Stimulated activated CD4-positive, alpha-beta T cell treated with anti-CD3 and anti-CD28 coated beads, Interleukin-2, amount 100 ng/mL, for 4 hours (primary cell): ENCODE measurements at regions not wholly inside any gene's neighbourhood (a gene's known extent, or its start where the extent isn't known, plus 50 kb on each side); places are given as distances from the start of the nearest gene placed in this dataset.

Experiments
- DNase-seq: peaks from one replicate; pipeline ENCODE4 v3.0.0-alpha.2; 2020; ENCODE audit warnings: low read depth

DNA sequence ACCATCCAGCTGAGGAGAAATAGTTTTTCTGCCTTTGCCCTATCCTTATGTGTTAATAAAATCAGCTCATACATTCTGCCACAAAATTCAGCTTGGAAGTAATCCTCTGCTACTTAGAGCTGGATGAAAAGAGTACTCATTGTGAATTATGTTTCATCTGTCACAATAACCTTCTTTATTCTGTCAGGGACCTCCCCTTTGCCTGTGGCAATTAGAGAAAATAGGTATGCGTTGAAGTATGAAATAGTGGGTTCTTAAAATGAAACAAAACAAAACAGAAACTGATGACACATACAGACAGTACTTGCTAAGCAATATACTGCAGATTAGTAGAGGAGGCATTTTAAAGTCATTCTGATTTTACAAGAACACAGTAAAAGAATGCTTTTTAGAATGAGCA, 578.5 kb downstream of the USP25 start:
- DNase-seq = no peak

DNA sequence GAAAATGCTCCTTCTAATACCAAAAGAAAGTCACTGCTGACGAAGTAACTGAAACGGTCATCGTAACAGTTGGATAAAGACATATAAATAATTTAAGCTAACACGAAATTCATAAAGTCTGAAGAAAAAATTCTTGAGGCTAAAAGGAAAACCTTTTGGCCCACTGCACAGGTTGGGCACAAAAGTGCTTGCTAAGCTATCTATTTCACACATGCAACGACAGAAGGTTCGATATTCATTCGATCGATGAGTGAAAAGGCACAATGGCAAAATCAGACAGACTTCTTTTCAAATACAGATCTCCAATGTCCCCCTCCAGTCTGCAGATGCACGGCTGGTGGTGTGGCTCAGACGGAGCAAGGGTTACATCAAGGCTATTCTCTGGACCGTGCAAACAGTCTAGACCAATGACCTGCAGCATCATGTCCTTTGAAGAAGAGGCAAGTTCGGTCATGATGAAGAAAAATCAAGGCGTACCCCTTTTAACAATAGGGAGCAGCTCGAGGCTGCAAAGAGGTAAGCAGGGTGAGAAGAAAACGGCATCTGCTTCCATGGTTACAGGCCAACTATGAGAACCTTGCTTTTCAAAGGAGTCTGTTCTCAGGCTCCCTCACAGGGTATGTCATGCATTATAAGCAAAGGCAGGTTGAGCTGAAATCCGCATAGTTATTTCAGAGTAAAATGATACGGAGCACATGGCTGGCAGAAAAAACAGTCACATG, 579.6 kb downstream of the USP25 start:
- no peak for DNase-seq

DNA sequence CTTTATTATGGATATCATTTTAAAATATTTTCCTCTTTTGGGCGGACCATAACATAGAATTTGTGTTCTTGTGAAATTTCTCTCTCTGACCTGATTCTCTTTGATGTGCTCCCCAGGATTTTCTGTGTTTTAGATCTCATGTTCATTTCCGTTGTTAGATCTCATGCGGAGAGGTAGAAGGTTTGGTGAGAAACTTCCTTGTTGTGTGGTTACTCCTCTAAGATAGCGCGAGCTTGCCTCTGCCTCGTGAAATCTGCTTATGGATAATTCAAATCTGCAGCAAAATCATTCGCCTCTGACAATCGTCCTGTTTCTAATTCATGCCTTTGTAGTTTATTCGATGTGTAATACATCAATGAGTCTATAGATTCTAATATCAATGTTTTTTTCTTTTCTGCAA, 580.4 kb downstream of the USP25 start:
- no peak for DNase-seq

DNA sequence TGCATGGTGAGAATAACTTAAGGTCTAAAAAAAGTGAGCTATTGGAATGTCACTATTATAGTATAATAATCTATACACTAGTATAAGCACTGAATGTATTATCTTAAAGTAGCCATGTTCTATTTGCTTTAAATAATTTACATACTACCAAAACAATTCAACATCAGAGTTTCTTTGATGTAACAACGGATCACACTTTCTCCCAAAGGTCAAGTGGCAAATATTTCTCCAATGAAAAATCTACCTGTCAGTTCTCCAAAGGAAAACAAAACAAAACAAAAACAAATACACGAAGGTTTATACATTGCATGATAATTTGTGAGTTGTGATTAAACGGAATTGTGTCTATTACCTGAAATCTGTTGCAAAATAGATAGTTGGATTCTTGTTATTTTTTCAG, 581.4 kb downstream of the USP25 start:
- DNase-seq = no peak

DNA sequence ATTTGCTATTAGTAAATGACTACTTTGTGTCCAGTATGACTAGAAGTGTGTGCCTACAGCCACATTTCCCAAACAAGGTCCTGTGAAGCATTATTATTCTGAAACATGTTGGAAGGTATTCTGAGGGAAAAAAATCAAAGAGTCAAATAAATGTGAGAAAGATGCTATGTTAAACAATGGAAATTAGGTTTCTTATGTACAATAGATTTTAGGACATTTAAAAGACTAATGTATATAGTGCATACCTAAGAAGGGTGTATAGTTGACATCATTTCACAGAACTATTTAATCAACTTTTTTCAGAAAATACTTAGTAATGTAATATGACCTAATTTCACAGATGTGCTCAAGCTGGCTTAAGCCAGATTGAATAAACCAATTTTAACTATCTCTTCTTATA, 582.5 kb downstream of the USP25 start:
- no peak for DNase-seq

DNA sequence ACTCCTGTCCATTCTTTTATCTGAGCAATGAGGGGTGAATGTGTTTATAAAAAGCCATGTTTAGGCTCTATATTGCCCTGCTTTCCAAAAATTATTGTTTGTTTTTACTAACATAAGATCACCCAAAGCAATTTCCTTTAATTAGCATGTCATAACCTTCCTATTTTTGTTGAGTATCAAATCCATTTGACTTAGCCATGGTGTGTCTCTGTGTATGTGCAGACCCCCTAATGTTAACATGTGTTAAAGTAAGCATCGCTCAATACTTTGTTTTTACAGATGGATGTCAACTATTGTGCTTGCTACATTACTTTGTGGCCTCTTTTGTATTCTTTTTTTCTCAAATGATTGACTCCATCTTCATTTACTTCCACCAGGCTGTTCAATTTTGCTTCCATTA, 585.4 kb downstream of the USP25 start:
- no peak for DNase-seq

DNA sequence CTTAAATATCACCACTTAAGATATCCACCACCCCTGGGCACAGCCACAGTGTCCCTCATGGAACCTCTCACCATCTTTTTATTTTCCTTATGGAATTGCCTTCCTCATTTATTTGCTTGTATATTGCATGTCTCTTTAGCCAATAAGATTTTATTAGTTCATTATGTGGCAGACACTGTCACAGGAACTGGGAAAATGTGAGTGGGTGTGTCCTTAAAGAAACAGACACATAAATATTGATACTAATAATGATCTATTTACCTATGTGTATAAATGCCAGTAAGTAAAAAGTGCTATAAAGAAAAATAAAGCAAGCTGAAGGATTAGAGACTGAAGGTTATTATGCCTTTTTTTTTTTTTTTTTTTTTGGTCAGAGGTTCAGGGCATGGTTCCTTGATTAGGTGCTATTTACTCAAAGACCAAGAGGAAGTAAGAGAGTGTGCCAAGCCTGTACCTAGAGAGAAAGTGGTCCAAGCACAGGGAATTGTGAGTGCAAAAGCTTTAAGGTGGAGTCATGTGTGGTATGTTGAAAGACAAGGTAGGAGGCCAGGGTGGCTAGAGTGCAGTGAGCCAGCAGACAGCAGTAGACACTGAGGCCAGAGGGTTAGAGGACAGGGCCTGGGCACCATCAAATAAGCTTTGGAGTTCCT, 589.0 kb downstream of the USP25 start:
- no peak for DNase-seq

DNA sequence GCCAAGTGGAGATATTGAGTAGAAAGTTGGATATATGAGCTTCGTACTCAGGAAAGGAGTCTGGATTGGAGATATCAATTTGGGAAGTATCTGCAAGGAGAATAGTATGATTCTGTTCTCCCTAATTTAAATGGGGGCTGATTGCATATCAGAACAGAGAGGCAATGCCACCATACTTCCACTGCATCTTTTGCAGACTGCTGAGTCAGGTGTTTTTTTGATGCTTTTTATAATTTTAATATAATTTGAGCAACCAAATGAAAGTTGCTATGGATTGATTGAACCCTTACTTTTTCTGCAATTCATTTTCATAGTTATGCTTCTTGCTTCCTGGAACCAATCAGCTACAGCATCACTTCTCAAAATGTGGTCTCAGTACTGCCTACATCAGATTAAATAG, 590.3 kb downstream of the USP25 start:
- DNase-seq = no peak

DNA sequence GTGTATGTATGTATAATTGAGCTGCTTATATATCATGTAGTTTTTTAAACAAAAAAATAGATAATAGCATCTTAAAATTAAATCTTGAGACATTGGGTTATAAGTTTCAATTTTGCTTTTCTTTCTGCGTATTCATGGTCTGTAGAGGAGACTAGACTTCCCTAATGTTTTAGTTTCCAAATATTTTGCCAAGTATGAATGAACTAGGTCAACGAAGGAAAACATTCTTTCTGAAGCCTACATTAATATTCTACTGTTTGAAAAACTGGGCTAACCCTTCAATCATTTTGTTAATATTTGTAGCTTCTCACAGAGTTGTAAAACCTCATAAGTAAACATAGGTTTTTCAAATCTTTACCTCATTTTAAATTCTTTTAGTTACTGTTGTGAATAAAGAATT, 592.7 kb downstream of the USP25 start:
- no peak for DNase-seq

DNA sequence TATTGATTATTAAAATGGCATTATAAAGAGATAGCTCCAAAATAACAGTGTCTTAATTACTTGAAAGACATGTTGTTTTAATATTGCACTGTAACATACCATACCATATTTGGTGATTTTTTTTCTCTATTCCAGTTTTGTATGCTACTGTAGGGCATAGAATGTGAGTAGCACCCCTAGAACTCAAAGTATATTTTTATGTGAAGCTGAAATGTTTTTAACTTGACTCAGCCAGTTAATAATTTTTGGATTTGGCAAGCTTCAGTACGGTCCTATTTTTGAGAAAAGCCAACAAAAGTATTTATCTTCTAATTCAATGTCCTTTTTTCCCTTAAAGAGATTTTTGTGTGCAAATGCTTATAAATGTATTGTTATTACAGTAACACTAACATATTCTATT, 593.8 kb downstream of the USP25 start:
- DNase-seq = no peak

DNA sequence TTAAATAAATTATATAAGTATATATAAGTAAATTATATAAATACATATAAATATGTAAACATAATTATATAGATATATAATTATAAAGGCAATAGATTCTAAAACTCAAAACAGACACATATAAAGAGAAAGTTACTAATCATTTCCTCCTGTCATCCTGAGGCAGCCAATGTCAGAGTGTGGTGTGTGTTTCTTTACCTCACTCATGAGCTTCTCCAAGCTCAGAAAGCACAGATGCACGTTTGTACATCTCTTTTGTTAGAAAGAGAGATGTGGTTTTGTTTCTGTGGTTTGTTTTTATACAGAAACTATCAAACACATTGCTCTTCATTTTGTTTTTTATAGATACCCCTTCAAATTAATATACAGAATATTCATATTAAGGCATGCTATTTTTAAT, 594.8 kb downstream of the USP25 start:
- DNase-seq = no peak

DNA sequence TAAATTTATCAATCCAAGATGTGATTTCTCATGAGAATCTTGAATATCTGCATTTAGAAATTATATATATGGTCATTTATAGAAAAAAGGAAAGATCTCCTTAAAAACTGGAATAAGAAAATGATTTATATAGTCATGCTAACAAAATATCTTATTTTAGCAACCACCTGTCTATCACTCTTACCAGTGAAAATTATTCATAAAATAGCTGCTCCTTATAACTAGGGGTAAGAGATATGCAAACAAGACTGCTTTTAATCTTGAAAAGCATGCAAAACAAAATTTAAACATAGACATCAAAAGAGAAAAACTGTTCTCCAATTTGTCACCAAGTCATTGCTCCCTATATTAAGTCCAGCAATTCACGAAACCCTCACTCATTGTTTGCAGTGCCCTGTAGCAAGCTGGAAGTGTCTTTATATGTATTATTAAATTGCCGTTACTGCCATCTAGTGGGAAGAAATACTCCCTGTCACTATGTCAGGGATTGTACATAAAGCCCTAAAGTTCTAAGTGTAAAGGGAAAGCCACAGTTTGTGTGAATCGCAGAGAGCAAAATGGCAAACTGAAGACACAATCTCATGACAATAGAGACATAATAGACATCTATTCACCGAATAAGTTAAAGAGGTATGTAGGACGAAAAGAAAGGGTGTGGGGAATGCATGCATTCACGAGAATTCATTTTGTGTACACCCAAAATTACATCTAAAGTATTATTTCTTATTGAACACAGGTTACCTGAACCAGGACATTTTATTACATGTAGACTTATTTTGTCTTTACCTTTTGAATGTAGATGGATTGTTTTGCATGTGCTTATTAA, 600.5 kb downstream of the USP25 start:
- DNase-seq = no peak

DNA sequence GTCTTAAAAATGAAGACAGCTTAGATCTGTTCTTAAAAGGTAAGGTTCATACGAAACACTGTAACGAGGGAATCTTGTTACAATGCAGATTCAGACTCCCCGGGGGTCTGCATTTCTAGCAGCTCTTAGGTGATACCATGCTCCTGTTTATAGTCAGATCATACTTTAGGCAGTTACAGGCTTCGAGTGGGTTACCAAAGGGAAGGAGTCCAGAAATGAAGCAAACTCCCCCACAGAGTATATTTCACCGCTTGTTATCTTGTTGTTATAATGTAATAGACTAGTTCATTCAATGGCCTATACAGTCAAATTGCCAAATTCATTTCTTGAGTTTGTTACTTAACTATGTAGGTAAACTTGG, 601.1 kb downstream of the USP25 start:
- DNase-seq = no peak

DNA sequence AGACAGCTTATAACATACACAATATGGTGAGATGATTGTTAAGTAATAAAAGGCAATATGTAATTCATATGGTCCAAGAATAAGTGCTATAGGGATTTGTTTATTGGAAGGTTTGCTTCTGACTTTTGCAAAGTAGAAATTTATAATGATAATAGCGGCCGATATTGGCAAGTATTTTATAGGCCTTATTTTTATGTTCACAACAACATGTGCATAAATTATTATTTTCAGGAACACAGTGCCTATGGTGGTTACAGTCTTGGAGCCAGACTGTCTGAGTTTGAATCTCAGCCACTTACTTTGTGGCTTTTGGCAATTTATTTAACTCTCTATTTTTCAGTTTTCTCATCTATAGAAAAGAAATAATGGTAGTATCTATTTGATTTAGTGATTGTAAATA, 607.5 kb downstream of the USP25 start:
- DNase-seq = no peak

DNA sequence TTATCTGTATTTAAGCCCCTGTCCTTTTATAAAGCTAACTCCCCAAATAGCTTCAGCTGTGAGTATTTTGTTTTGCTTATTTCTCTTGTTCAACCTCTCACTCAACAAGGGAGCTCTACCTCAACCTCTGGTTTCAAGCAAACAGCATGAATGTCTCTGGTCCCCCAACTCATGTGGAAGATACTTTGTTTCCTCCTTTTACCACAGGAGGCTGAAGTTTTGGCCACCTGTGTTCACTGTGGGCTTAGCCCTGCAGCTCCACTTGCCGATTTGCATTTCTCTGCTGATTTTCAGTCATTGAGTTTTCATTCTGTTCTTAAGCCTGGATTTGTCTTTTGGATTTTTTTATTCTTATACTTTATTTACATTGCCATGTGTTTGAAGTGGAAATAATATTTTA, 613.1 kb downstream of the USP25 start:
- DNase-seq = no peak

DNA sequence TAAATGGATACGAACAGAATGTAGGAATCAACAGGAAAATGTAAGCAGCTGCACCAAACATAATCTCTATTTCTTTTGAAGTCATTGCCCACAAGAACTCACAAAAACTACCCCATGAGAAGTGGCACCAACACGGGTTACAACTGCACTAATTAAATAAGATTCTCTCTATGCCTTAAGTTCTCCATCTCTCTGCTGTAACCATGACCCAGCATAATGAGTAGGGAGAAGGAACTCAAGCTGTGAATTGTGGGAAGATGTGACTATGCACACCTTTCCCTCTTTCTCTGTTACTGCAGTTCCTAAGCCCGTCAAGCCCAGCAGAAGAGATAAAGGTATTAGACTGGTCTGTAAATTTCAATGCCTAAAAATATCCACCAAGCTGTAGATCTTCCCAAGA, 614.0 kb downstream of the USP25 start:
- no peak for DNase-seq

DNA sequence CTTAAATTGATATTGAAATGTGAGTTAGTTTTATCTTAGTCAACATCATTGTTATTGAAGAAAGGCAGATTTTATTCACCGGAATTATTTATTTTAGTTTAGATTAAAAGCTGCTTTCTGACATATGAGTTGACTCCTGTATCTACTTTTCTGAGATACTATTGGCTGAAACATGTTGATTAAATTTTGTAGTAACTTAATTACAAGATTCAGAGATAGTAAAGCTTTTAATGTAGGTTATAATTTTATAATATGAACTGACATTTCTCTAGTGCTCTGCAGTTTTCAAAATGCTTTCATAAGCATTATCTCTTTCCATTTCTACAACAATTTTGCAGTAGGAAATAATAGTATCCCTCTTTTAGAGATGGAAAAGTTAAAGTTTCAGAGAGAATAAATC, 616.0 kb downstream of the USP25 start:
- no peak for DNase-seq

DNA sequence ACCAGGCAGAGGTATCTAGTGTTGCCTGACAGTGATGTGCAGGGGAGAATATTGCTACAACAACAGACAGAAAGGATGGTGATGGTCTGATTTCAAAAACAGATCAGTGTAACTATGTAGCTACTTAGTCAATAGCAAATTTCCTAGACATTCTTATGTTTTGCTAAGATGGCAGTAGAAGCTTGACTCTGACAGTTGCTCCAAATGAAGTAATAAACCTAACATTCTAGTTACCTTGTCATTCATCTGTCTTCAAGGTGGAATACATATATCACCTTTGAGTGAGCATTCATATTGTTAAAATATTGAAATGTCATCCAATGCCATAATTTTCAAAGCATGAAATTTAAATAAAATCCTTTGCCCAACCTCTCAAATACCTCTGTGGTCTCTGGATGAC, 617.4 kb downstream of the USP25 start:
- no peak for DNase-seq

DNA sequence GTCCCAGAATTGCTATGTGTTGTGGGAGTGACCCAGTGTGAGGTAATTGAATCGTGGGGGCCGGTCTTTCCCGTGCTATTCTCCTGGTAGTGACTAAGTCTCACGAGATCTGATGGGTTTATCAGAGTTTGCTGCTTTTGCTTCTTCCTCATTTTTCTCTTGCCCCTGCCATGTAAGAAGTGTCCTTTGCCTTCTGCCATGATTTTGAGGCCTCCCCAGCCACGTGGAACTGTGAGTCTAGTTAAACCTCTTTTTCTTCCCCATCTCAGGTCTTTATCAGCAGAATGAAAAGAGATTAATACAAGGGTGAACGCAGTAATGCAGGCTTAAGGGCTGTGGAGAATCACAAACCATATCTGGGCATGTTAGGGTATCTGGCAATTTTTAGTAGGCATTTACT, 624.0 kb downstream of the USP25 start:
- no peak for DNase-seq

DNA sequence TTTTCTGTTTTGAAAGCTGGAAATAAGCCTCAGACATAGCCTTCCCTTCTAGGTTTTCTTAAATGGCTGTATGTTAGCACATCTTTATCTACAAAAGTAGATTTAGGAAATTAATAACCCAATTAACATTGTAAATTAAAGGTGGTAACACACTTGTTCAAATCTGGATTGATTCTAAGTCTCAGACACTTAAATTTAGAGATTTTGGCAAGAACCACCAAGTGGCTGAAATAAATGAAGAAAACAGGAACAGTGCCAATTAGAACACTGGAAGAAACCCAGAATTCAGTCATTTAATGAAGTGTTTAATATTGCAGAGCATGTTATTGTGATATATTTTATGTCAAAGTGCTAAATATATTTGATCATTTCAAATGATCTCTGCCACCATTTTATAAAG, 628.2 kb downstream of the USP25 start:
- no peak for DNase-seq

DNA sequence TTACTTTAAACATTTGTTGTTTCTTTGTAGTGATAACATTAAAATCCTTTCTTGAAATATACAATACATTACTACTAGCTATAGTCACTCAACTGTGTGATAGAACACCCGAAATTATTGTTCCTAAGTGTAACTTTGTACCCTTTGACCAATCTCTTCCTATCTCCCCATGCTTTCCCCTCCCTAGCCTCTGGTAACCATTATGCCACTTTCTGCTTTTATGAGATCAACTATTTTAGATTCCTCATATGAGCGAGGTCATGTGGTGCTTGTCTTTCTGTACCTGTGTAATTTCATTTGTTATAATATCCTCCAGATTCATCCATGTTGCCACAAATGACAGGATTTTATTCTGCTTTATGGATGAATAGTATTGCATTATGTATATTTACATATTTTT, 629.0 kb downstream of the USP25 start:
- no peak for DNase-seq

DNA sequence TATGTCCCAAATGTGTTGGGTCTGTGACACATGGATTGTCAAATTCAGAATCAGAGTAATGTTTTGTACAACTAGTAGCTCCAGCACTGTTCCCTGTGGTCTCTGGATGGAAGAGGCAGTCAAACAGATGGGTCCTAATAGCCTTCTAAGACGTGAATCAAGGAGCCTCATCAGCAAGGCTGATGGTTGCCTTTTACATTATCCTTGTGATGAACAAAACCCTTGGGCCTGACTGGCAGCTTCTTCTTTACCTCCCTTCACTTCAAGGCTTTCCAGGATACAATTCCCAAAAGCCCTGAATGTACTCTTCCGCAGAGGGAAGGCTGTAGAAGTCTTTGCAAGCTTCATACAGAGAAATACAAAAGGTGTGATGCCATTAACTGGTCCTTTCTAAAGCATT, 633.3 kb downstream of the USP25 start:
- no peak for DNase-seq

DNA sequence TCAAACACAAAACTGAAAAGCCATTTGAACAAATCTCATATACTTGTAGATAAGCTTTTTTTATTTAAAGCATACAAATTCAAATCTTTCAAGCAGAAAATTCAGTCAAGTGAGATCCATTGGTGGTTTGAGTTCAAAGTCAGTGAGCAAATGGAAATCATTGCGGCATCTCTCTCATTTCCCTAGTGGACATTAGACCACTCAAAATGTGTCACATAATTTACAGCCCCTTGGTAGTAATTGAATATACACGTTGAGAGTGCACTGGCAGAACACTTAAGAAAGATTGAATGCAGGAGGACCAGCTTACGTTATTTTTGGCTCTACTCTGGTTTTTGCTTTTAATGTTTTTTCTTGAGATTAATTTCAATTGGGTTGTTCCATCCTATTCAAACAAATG, 633.7 kb downstream of the USP25 start:
- no peak for DNase-seq
